ENCODE measurements at regions not wholly inside any gene's neighbourhood (a gene's known extent, or its start where the extent isn't known, plus 50 kb on each side); places are given as distances from the start of the nearest gene placed in this dataset.

DNA sequence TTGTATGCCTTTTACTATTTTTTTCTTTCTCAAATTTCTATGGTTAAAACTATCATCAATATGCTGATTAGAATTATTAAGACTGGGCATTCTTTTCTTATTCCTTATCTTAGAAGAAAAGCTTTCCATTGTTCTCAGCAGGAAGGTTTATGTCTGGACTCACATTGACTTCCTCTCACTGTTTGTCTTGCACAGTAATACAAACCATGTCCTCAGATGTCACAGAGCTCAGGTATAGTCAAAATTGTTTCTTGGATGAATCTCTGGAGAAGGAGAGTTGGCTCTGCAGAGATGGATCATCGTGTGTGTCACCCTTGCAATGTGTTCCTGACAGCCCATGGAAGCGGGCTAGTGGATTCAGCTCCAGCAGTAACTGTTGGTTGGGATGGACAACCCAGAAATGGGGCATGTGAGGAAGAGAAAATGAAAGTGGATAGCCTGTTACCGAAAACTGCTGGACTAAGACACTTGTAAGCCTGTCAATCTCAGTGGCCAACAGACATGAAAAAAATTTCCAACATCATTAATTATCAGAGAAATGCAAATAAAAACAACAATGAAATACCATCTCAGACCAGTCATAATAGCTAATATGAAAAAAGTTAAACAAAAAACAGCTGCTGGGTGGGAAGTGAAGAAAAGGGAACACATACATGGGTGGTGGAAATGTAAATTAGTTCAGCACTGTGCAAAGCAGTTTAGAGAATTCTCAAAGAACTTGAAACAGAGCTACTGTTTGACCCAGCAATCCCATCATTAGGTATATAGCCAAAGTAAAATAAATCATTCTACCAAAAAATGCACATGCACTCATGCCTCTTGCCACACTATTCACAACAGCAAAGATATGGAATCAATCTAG is 967.8 kb downstream of the TMEM121 start:
- 1% methylated on average over 3 of the region's 3 CpGs for WGBS (ENCODE audit: low lambda C conversion rate)
- intact Hi-C loops (cut with micrococcal nuclease; ENCODE audit: unreplicated experiment) = no loop called here
- Histone ChIP-seq H3K27ac (ENCODE audit: extremely low read length, insufficient read depth, low read length) (no peak overlapping the region), H3K9me3 (ENCODE audit: low read length) (peaks cover 14% of the 10 kb centered on the region; the same call in 1 of the 2 replicates), H4K20me1 (ENCODE audit: insufficient read depth, low read length) (no peaks in the 10 kb centered on the region), H2AFZ (ENCODE audit: low read length) (no peak overlapping the region), H3K27me3 (ENCODE audit: control insufficient read depth in 1 of 2, insufficient read depth in 2 of 2, low read length in 2 of 2) (no peaks in the 10 kb centered on the region), H3K4me1 (ENCODE audit: insufficient read depth, low read length) (no peaks in the 10 kb centered on the region), H3K4me3 (replicated peaks in 1 of 3; ENCODE audit: insufficient read depth in 1 of 3, low read depth in 2 of 3, low read length in 3 of 3) (no peak overlapping the region), H3K79me2 (ENCODE audit: insufficient read depth, low read length) (no peaks in the 10 kb centered on the region), H3K36me3 (replicated peaks in 1 of 2; ENCODE audit: control insufficient read depth in 1 of 2, insufficient read depth in 2 of 2, low read length in 2 of 2) (no peaks in the 10 kb centered on the region), H3K9ac (ENCODE audit: insufficient read depth, low read depth, low read length) (no peak overlapping the region), H3K4me2 (ENCODE audit: low read depth, low read length) (no peak overlapping the region)
- BruUV-seq (replicated peaks) = no TSS peak
- in situ Hi-C loops (cut with HindIII; ENCODE audit: extremely low pct_ligation_motif_present, low pct_unique_long_range_greater_than_20kb) = no loop called here
- ChIA-PET CTCF (ENCODE audit: low intra/inter-chr PET ratio, low total read pairs) (no interaction called here), POLR2A (no interaction called here)
- no peak for TF ChIP-seq KAT8 (CRISPR knock-in tag; IDR thresholded peaks at IDR 0.05)
- TF ChIP-seq FOXJ3 (CRISPR knock-in tag; IDR thresholded peaks at IDR 0.05; ENCODE audit: borderline replicate concordance) = no peak
- TF ChIP-seq ZNF343 (CRISPR knock-in tag; IDR thresholded peaks at IDR 0.05) = no peak
- TF ChIP-seq ZNF160 (CRISPR knock-in tag; IDR thresholded peaks at IDR 0.05) = no peak
- no peak for TF ChIP-seq ZNF326 (CRISPR knock-in tag; IDR thresholded peaks at IDR 0.05; ENCODE audit: borderline replicate concordance)
- TF ChIP-seq, protein P1, sequence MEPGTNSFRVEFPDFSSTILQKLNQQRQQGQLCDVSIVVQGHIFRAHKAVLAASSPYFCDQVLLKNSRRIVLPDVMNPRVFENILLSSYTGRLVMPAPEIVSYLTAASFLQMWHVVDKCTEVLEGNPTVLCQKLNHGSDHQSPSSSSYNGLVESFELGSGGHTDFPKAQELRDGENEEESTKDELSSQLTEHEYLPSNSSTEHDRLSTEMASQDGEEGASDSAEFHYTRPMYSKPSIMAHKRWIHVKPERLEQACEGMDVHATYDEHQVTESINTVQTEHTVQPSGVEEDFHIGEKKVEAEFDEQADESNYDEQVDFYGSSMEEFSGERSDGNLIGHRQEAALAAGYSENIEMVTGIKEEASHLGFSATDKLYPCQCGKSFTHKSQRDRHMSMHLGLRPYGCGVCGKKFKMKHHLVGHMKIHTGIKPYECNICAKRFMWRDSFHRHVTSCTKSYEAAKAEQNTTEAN (CRISPR knock-in tag; conservative IDR thresholded peaks at IDR 0.05) = no peak
- no peak for TF ChIP-seq ZNF292 (CRISPR knock-in tag; IDR thresholded peaks at IDR 0.05; ENCODE audit: borderline replicate concordance, low read depth)
- ATAC-seq (no peak), DNase-seq (ENCODE audit: low spot score) (no peak), FAIRE-seq (no peak)

DNA sequence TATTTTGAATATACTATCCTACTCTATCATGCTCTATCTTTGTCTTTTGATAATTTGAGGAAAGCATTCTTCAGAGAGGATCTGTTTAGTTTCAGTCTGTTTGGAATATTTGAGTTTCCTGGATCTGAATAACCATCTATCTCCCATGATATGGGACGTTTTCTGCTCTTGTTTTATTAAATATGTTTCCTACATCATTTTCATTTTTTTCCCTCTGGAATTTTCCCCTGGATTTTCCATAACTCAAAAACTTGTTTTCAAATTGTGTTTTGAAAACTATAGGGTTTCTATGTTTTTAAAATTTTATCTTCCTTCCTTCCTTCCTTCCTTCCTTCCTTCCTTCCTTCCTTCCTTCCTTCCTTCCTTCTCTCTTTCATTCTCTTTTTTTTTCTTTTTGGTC is 974.2 kb downstream of the TMEM121 start:
- ChIA-PET POLR2A (no interaction called here), CTCF (ENCODE audit: low intra/inter-chr PET ratio, low total read pairs) (no interaction called here)
- Histone ChIP-seq H3K4me1 (ENCODE audit: insufficient read depth, low read length) (no peaks in the 10 kb centered on the region), H4K20me1 (ENCODE audit: insufficient read depth, low read length) (no peaks in the 10 kb centered on the region), H3K27ac (ENCODE audit: extremely low read length, insufficient read depth, low read length) (no peak overlapping the region), H3K36me3 (replicated peaks in 1 of 2; ENCODE audit: control insufficient read depth in 1 of 2, insufficient read depth in 2 of 2, low read length in 2 of 2) (no peaks in the 10 kb centered on the region), H3K9me3 (ENCODE audit: low read length) (no peaks in the 10 kb centered on the region), H3K79me2 (ENCODE audit: insufficient read depth, low read length) (no peaks in the 10 kb centered on the region), H3K4me3 (replicated peaks in 1 of 3; ENCODE audit: insufficient read depth in 1 of 3, low read depth in 2 of 3, low read length in 3 of 3) (no peak overlapping the region), H3K9ac (ENCODE audit: insufficient read depth, low read depth, low read length) (no peak overlapping the region), H2AFZ (ENCODE audit: low read length) (no peak overlapping the region), H3K4me2 (ENCODE audit: low read depth, low read length) (no peak overlapping the region), H3K27me3 (ENCODE audit: control insufficient read depth in 1 of 2, insufficient read depth in 2 of 2, low read length in 2 of 2) (no peaks in the 10 kb centered on the region)
- intact Hi-C loops (cut with micrococcal nuclease; ENCODE audit: unreplicated experiment) (no loop called here), in situ Hi-C loops (cut with HindIII; ENCODE audit: extremely low pct_ligation_motif_present, low pct_unique_long_range_greater_than_20kb) (no loop called here)
- FAIRE-seq (no peak), ATAC-seq (no peak), DNase-seq (ENCODE audit: low spot score) (no peak)
- no TSS peak for BruUV-seq (replicated peaks)
- TF ChIP-seq ATAD3A (CRISPR knock-in tag; IDR thresholded peaks at IDR 0.05) (no peak), GABPB1 (CRISPR knock-in tag; IDR thresholded peaks at IDR 0.05) (no peak), ZNF329 (CRISPR knock-in tag; IDR thresholded peaks at IDR 0.05; ENCODE audit: low read depth) (no peak), FOXA3 (CRISPR knock-in tag; IDR thresholded peaks at IDR 0.05) (no peak), ETV6 (CRISPR knock-in tag; conservative IDR thresholded peaks at IDR 0.05) (no peak), ZNF337 (CRISPR knock-in tag; IDR thresholded peaks at IDR 0.05; ENCODE audit: borderline replicate concordance, low read depth) (no peak)
- TF ChIP-seq, protein P2, sequence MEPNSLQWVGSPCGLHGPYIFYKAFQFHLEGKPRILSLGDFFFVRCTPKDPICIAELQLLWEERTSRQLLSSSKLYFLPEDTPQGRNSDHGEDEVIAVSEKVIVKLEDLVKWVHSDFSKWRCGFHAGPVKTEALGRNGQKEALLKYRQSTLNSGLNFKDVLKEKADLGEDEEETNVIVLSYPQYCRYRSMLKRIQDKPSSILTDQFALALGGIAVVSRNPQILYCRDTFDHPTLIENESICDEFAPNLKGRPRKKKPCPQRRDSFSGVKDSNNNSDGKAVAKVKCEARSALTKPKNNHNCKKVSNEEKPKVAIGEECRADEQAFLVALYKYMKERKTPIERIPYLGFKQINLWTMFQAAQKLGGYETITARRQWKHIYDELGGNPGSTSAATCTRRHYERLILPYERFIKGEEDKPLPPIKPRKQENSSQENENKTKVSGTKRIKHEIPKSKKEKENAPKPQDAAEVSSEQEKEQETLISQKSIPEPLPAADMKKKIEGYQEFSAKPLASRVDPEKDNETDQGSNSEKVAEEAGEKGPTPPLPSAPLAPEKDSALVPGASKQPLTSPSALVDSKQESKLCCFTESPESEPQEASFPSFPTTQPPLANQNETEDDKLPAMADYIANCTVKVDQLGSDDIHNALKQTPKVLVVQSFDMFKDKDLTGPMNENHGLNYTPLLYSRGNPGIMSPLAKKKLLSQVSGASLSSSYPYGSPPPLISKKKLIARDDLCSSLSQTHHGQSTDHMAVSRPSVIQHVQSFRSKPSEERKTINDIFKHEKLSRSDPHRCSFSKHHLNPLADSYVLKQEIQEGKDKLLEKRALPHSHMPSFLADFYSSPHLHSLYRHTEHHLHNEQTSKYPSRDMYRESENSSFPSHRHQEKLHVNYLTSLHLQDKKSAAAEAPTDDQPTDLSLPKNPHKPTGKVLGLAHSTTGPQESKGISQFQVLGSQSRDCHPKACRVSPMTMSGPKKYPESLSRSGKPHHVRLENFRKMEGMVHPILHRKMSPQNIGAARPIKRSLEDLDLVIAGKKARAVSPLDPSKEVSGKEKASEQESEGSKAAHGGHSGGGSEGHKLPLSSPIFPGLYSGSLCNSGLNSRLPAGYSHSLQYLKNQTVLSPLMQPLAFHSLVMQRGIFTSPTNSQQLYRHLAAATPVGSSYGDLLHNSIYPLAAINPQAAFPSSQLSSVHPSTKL (CRISPR knock-in tag; IDR thresholded peaks at IDR 0.05) = no peak
- 0% methylated on average over 1 of the region's 1 CpG for WGBS (ENCODE audit: low lambda C conversion rate)

Data from HepG2 (cell line).